ENCODE measurements at regions not wholly inside any gene's neighbourhood (a gene's known extent, or its start where the extent isn't known, plus 50 kb on each side); places are given as distances from the start of the nearest gene placed in this dataset.
"Not testable (repeated sequence)": the region's sequence is repeated elsewhere in the genome, so short reads cannot be mapped to it uniquely, and the experiment has no call there.

DNA sequence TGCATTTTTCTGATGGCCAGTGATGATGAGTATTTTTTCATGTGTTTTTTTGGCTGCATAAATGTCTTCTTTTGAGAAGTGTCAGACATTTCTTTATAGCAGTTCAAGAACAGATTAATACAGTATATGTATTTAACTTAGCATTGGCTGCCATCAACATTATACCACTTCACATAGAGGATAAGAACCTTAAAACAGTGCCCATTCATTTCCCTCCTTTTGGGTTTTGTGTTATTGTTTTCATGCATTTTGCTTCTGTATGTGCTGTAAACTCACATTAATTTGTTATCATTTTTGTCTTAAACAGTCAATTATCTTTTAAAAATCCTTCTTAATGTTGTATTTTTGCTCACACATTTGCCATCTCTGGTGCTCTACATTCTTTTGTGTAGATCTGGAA, 381.6 kb upstream of the DEFB115 start:
- not testable (repeated sequence) for TF ChIP-seq IKZF1 (conservative IDR thresholded peaks at IDR 0.05); ATF7 (IDR thresholded peaks at IDR 0.05; ENCODE audit: low read depth); YY1 (IDR thresholded peaks at IDR 0.05; ENCODE audit: low read depth, low read length); TCF7 (IDR thresholded peaks at IDR 0.05; ENCODE audit: borderline replicate concordance); CHD4 (IDR thresholded peaks at IDR 0.05); POLR2A (IDR thresholded peaks at IDR 0.05; ENCODE audit: low read depth, low read length); ETV6 (conservative IDR thresholded peaks at IDR 0.05 in 1 of 2, IDR thresholded peaks at IDR 0.05 in 1 of 2; ENCODE audit: borderline replicate concordance in 1 of 2, low read depth in 1 of 2); ZNF207 (IDR thresholded peaks at IDR 0.05; ENCODE audit: borderline replicate concordance); NFYA (IDR thresholded peaks at IDR 0.05; ENCODE audit: borderline replicate concordance, low read depth, low read length); RCOR1 (conservative IDR thresholded peaks at IDR 0.05; ENCODE audit: low read depth, low read length); ZZZ3 (IDR thresholded peaks at IDR 0.05; ENCODE audit: control insufficient read depth, insufficient read length, low read depth); MXI1 (IDR thresholded peaks at IDR 0.05; ENCODE audit: low read depth, low read length)
- TF ChIP-seq, protein P1, sequence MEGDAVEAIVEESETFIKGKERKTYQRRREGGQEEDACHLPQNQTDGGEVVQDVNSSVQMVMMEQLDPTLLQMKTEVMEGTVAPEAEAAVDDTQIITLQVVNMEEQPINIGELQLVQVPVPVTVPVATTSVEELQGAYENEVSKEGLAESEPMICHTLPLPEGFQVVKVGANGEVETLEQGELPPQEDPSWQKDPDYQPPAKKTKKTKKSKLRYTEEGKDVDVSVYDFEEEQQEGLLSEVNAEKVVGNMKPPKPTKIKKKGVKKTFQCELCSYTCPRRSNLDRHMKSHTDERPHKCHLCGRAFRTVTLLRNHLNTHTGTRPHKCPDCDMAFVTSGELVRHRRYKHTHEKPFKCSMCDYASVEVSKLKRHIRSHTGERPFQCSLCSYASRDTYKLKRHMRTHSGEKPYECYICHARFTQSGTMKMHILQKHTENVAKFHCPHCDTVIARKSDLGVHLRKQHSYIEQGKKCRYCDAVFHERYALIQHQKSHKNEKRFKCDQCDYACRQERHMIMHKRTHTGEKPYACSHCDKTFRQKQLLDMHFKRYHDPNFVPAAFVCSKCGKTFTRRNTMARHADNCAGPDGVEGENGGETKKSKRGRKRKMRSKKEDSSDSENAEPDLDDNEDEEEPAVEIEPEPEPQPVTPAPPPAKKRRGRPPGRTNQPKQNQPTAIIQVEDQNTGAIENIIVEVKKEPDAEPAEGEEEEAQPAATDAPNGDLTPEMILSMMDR (IDR thresholded peaks at IDR 0.05 in 2 of 3, conservative IDR thresholded peaks at IDR 0.05 in 1 of 3; ENCODE audit: control insufficient read depth in 2 of 3, extremely low read depth in 1 of 3, insufficient read depth in 1 of 3, low read depth in 3 of 3, low read length in 3 of 3): not testable (repeated sequence)
- TF ChIP-seq, protein P2, sequence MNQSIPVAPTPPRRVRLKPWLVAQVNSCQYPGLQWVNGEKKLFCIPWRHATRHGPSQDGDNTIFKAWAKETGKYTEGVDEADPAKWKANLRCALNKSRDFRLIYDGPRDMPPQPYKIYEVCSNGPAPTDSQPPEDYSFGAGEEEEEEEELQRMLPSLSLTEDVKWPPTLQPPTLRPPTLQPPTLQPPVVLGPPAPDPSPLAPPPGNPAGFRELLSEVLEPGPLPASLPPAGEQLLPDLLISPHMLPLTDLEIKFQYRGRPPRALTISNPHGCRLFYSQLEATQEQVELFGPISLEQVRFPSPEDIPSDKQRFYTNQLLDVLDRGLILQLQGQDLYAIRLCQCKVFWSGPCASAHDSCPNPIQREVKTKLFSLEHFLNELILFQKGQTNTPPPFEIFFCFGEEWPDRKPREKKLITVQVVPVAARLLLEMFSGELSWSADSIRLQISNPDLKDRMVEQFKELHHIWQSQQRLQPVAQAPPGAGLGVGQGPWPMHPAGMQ (IDR thresholded peaks at IDR 0.05; ENCODE audit: borderline replicate concordance): not testable (repeated sequence)

Measured in GM12878 (cell line).